ENCODE measurements at regions not wholly inside any gene's neighbourhood (a gene's known extent, or its start where the extent isn't known, plus 50 kb on each side); places are given as distances from the start of the nearest gene placed in this dataset.

- no peak for TF ChIP-seq MLXIP (CRISPR knock-in tag; IDR thresholded peaks at IDR 0.05; ENCODE audit: borderline replicate concordance)
Observed at GRCh38 chr13:72386138-72386684, 341.2 kb downstream of the MZT1 start (continued).

- intact Hi-C loops (cut with micrococcal nuclease; ENCODE audit: unreplicated experiment) = no loop called here
- Histone ChIP-seq H3K4me2 (ENCODE audit: low read depth, low read length) (no peak overlapping the region; the same call in 1 of the 2 replicates), H3K27me3 (ENCODE audit: control insufficient read depth in 1 of 2, insufficient read depth in 2 of 2, low read length in 2 of 2) (no peaks in the 10 kb centered on the region), H3K9ac (ENCODE audit: insufficient read depth, low read depth, low read length) (no peak overlapping the region), H3K4me3 (replicated peaks in 1 of 3; ENCODE audit: insufficient read depth in 1 of 3, low read depth in 2 of 3, low read length in 3 of 3) (no peak overlapping the region), H4K20me1 (ENCODE audit: insufficient read depth, low read length) (no peaks in the 10 kb centered on the region), H3K9me3 (ENCODE audit: low read length) (no peaks in the 10 kb centered on the region), H3K4me1 (ENCODE audit: insufficient read depth, low read length) (peaks cover 26% of the 10 kb centered on the region), H3K36me3 (replicated peaks in 1 of 2; ENCODE audit: control insufficient read depth in 1 of 2, insufficient read depth in 2 of 2, low read length in 2 of 2) (no peaks in the 10 kb centered on the region), H3K79me2 (ENCODE audit: insufficient read depth, low read length) (no peaks in the 10 kb centered on the region), H2AFZ (ENCODE audit: low read length) (no peak overlapping the region), H3K27ac (ENCODE audit: extremely low read length, insufficient read depth, low read length) (no peak overlapping the region)
- ATAC-seq (no peak; the same call in 2 of the 3 replicates), FAIRE-seq (no peak), DNase-seq (ENCODE audit: low spot score) (peak; percentile 44)
- CTCF ChIA-PET (ENCODE audit: low intra/inter-chr PET ratio, low total read pairs) = no interaction called here
- WGBS (ENCODE audit: low lambda C conversion rate) = 43% methylated on average over 5 of the region's 5 CpGs
- POLR2A ChIA-PET = no interaction called here
- in situ Hi-C loops (cut with HindIII; ENCODE audit: extremely low pct_ligation_motif_present, low pct_unique_long_range_greater_than_20kb) = no loop called here
- no TSS peak for BruUV-seq (replicated peaks)
- TF ChIP-seq MAFK (conservative IDR thresholded peaks at IDR 0.05 in 1 of 2, IDR thresholded peaks at IDR 0.05 in 1 of 2; ENCODE audit: low read length in 2 of 2) (peak; percentile 30 to 39; a peak in 1 of 4 replicates), STAT6 (CRISPR knock-in tag; IDR thresholded peaks at IDR 0.05; ENCODE audit: borderline replicate concordance) (no peak), ZBTB1 (CRISPR knock-in tag; IDR thresholded peaks at IDR 0.05; ENCODE audit: borderline replicate concordance) (no peak), ATF7 (IDR thresholded peaks at IDR 0.05) (peak; percentile 53; the same call in 1 of the 2 replicates), ATF7 (CRISPR knock-in tag; IDR thresholded peaks at IDR 0.05) (no peak), PBX3 (CRISPR knock-in tag; IDR thresholded peaks at IDR 0.05; ENCODE audit: borderline replicate concordance) (no peak), NFYB (CRISPR knock-in tag; IDR thresholded peaks at IDR 0.05) (no peak), ZNF576 (CRISPR knock-in tag; IDR thresholded peaks at IDR 0.05) (no peak), MAFF (IDR thresholded peaks at IDR 0.05; ENCODE audit: low read depth, low read length) (peak; percentile 49), SOX6 (IDR thresholded peaks at IDR 0.05) (no peak), SOX6 (CRISPR knock-in tag; IDR thresholded peaks at IDR 0.05) (peak; percentile 53), ETV5 (CRISPR knock-in tag; IDR thresholded peaks at IDR 0.05; ENCODE audit: borderline replicate concordance) (no peak), SMAD9 (CRISPR knock-in tag; IDR thresholded peaks at IDR 0.05) (no peak), RFXAP (CRISPR knock-in tag; IDR thresholded peaks at IDR 0.05; ENCODE audit: borderline replicate concordance) (no peak), MZF1 (CRISPR knock-in tag; IDR thresholded peaks at IDR 0.05; ENCODE audit: borderline replicate concordance) (no peak), ZNF17 (CRISPR knock-in tag; IDR thresholded peaks at IDR 0.05) (no peak)
Observed at GRCh38 chr13:72384879-72385278, 342.6 kb downstream of the MZT1 start.
